ENCODE measurements at regions not wholly inside any gene's neighbourhood (a gene's known extent, or its start where the extent isn't known, plus 50 kb on each side); places are given as distances from the start of the nearest gene placed in this dataset.
"Not testable (repeated sequence)": the region's sequence is repeated elsewhere in the genome, so short reads cannot be mapped to it uniquely, and the experiment has no call there.

DNA sequence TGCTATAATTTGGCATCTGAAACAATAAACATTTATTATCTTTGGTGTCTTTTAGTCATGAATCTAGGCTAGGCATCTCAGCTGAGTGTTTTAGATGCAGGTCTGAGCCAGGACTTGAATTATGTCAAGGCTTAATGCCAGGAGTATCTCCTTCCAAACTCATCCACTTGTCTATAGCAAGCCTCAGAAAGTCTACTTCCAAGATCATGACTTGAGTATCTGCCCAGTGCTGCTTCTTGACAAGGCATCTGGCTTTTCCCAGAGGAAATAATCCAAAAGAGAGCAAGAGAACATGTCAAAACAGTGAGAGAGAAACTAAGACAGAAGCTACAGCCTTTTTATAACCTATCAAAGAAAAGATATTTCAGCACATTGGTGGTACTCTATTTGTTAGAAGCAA is 1052.1 kb upstream of the PCDH10 start:
- no peak for DNase-seq

DNA sequence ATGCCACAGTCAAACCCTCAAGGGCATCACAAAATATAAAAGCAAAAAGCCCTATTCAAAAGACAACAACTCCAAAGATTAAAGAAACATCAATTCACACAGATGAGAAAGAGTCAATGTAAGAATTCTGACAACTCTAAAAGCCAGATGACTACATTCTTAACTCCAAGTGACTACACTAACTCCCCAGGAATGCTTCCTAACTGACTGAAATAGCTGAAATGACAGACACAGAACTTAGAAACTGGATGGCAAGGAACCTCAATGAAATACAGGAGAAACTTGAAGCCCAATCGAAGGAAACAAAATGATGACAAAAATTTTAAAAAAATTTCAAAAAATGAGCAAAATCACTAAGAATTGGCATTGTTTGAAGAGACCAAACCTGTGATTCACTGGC is 1047.6 kb upstream of the PCDH10 start:
- DNase-seq, result no peak

DNA sequence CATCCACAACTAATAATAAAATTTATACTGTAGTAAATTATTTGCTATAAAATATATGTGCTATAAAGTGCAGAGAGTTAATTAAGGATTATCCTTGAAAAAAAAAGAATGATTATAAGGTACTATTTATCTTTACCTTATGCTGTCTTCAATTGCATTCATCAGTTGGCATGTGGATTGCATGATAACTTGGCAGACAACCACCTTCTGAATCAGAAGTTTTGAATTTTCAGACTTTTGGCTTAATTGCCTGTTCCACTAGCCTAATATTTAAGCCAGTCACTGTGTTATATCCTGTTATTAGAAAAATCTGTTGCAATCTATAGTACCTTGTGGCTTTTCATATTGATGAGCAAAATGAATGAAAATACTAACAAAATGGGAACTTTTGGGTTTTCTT is 1040.3 kb upstream of the PCDH10 start:
- no peak for DNase-seq

DNA sequence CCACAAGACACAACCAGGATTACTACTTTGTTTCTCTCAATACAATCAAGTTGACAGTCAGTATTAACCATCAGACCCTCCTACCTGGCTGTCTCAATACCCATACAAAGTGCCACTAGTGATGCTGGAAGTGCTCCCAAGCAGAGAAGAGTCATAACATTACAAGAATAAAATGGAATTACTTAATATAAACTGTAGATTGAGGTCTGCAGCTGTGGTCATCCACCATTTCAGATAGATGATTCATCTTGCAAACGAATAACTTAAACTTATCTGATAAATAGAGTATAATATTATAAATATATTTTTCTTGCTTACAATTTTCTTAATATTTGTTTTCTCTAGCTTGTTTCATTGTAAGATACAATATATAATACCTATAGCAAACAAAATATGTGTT is 1034.2 kb upstream of the PCDH10 start:
- no peak for DNase-seq

DNA sequence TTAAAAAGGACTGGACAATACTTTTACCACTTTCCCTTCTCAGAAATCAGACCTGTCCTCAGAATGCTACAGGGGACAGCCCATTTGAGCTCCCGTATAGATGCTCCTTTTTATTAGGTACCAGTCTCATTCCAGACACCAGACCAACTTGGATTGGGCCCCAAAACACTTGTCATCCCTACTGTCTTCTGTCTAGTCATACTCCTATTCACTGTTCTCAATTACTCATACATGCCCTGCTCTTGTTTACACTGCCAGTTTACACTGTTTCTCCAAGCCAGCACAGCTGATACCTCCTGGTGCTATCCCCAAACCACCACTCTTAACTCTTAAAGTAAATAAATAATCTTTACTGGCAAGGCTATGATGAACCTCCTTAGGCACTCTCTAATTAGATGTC is 1026.4 kb upstream of the PCDH10 start:
- DNase-seq, result not testable (repeated sequence)

DNA sequence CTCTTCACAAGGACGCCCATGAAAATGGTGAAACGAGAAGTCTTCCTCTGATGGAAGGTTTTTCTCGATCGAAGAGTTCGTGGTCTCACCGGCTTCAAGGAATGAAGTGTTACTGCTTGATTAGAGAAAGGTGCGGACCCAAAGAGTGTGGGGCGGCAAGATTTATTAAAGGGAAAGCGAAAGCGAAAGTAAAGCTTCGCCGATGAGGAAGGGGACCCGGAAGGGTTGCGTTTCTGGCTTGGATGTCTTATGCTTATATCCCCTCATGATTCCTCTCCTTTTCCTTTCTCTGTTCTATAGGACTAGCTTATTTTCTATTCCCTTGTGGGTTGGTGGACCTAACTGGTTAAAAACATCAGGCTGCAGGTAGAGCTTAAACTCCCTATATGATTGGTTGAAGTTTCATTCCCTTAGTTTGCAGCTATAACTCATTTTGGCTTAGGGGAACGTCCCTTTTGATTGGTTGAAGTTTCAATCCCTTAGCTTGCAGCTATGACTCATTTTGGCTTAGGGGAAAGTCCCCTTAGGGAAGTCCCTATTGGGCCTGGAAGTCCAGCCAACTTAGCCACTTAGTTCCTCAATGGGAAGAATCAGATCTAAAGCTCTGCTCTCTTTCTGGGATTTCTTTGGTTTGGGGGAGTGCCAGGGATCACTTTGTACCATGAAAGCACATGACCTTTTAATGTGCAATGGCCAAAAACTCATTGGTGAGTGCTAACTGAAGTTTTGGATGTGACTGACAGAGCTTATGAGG is 1025.0 kb upstream of the PCDH10 start:
- peak; percentile 2 for DNase-seq

DNA sequence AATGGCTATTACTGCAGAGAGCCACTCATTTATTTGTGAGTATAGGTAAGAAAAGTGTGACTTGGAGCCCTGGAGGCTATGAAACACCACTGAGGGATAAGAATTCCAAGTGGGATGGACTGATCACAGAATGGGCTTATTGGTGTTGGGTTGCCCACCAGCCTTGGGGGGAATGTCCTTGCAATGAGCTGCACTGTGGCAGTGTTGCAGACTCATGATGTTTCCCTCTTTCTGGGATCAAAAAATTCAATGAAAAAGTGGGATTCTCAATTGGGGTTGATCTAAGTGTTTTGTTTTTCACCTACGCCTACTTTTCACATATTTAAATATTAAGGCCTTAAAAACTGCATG is 1024.5 kb upstream of the PCDH10 start:
- DNase-seq, result no peak

DNA sequence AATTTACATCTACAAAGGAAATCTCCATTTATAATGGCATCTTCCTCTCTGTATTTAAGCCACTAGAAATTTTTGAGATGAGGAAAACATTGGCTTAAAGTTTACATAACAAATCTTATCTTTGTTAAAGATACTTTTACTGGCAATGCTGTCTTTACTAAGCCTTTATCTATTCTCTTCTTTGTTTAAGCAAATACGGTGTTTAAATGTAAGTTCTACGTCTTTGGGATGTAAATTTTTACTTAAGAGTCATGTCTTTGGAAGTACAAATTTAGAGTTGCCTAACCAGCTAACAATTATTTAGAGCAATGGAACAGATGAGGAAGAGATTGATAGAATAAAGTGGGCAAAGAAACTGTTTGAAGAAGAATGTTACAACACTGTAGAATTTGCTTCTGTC is 1024.0 kb upstream of the PCDH10 start:
- DNase-seq, result no peak

DNA sequence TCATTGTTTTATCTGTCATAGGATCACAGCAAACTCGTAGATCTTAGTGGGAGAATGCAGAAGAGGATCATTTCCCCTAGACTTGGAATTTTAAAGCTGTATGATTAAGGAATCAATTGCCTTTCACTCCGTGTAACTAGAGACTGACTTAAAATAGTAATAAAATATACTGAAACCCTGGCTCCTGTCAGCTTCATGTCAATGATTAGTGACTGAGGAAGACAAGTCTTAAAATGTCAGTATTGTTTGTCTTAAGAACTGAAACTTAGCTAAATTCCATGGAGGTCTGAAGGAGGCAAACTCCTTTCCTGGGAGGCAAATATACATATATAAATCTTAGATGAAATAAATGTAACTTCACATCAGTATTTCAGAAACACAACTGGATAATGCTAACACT is 1016.7 kb upstream of the PCDH10 start:
- no peak for DNase-seq

DNA sequence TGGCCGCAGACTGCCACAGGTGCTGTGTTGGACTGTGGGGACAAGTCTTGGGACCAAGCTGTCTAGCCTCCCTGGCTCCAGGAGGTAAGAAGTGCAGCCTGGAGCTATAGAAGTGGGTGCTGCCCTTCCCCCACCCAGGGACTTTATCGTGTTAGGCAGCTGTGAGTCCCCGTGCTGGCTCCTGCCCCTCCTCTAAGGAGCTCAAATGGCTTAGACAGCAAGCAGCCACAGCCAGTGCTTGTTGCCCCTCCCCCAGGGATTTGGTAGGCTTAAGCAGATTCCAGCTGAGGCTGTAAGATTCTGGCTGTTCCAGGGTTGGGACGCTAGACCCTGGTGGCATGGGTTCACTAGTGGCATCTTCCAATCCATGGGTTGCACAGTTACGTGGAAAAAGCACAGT is 979.4 kb upstream of the PCDH10 start:
- no peak for DNase-seq

DNA sequence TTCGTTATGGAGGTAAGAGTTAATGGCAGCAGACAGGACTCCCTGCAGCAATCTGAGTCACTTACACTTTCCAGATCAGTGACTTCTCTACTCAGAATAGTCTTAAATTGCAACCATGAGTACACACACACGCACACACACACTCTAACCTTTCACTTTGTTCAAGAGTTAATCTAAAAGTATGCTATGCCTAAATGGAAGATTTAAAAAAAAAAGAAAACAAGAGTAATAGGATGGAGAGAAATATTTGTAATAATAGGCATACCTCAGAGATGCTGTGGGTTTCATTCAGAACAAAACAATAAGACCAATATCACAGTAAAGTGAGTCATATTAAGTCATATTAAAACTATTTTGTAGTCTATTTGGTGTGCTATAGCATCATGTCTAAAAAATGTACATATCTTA is 969.1 kb upstream of the PCDH10 start:
- no peak for DNase-seq

DNA sequence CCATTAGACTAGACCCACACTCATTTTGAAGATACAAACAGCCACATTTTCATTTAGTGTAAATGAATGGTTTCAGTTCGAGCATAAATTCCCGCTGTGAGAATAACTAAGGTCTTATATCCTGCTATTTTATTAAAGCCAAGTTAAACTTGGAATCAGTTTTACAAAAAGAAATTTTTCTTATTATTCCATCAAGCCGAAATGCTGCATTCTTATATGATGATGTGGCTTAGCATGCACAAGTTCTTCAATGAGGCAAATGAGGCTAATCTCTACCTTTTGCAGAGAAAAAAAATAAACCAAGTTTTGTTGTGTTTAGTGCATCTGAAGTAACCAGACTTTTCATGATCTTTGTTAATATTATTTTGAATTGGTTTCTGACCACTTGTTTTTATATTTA is 953.9 kb upstream of the PCDH10 start:
- no peak for DNase-seq

DNA sequence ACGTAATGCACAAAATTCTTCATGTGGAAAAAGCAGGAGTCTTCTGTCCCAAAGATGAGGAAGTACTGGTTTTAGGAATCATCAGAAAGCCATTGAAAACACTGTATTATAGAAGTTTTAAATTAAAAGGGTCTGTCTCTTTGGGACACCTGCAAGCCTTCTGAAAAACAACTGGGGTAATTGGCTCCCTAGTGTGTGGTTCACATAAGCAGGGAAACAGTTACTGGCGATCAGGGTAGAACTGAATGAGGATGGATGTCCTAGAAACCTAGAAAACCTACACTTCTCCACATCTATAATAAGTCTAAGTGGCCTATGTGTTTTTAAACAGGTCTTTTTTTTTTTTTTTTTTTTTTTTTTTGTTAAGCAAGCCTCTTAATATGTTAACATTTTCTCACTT is 945.5 kb upstream of the PCDH10 start:
- DNase-seq, result no peak

DNA sequence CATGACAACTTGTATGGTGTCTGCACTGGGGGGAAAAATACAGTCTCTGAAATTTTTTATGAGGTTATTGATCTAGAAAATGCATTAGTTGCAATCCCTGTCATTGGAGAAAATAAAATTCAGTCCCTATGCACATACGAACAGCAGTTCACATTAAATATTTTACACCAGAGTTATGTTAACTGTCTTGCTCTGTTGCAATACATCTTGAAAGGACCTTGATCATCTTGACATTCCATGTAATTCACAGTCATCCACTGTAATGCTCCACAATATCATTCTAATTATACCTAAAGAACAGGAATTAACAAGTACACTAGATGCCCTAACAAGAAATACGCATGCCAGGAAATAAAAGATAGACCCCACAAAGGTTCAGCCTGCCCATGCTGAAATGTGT is 934.6 kb upstream of the PCDH10 start:
- no peak for DNase-seq

DNA sequence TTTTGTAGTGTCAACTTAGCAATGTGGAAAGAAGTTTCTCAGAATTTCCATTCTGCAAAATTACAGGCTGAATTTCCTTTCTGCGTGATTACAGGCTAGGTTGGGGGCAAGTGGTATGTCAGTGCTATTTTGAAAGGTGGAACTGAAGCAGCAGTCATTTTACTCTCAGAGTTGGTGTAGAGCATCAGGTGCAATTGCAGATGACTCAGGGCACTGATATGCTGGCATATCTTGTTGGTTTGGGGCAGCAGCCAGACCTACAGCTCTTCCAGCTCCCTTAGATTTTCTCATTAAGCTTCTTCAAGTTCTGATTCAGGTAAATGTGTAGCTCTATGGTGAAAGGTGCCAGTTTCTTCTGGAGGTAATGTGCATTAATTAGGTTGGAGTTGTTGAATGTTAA is 930.7 kb upstream of the PCDH10 start:
- DNase-seq, result no peak

DNA sequence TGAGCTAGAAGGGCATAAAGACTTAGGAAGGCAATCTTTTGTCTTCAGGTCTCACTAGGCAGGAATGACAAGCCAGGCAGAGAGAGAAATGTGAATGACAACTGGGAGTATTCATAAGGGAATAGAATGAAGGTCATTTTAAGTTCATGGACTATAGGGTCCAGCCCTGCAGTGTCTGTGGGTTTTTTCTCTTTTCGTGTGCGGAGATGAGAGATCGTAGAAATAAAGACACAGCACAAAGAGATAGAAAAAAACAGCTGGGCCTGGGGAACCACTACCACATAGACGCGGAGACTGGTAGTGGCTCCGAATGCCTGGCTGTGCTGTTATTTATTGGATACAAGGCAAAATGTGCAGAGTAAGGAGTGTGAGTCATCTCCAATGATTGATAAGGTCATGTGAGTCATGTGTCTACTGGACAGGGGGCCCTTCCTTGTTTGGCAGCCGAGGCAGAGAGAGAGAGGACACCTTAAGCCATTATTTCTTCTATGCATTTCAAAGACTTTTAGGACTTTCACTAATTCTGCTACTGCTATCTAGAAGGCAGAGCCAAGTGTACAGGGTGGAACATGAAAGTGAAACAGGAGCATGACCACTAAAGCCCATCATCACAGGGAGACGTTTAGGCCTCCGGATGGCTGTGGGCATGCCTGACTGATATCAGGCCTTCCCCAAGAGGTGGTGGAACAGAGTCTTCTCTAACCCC is 921.8 kb upstream of the PCDH10 start:
- no peak for DNase-seq

DNA sequence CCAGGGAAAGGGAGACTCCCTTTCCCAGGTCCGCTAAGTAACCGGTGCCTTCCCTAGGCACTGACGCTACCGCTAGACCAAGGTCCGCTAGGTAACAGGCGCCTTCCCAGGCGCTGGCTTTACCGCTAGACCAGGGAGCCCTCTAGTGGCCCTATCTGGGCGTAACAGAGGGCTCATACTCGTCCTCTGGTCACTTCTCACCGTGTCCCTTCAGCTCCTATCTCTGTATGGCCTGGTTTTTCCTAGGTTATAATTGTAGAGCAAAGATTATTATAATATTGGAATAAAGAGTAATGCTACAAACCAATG is 921.3 kb upstream of the PCDH10 start:
- peak; percentile 77 for DNase-seq

DNA sequence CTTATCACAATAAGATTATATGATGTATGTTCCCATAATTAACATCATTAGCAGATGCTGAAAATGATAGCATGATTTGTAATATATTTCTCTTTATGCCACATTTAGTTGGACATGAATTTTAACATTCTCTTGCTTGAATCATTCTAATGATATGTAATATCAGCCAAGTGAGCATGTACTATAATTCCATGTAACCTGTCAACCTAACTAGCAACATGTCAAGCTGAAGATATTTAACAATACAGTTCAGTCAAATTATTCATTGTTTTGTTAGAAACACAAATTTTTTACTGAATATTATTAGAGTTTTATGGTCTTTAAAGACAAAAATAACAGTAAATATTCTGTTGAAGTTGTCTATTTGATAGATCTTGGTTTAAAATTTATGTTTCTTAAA is 920.4 kb upstream of the PCDH10 start:
- no peak for DNase-seq

DNA sequence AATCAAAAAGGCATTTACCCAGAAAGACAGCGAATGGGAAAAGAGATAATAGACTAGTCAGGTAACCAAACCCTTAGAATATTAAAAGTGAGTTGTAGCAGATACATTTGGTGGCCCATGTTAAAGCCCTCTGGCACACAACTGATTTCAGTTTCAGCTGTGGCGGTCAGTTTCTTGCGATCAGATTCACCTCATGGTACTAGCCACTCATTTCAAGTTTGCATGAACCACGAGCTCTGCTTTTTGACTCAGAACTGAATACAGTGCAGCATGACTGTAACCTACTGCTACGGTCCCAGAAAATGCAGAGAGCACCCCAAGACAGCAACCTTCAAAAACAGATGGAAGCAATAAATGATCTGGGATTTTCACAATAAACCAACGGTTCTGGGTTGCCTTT is 919.1 kb upstream of the PCDH10 start:
- DNase-seq, result peak; percentile 20

DNA sequence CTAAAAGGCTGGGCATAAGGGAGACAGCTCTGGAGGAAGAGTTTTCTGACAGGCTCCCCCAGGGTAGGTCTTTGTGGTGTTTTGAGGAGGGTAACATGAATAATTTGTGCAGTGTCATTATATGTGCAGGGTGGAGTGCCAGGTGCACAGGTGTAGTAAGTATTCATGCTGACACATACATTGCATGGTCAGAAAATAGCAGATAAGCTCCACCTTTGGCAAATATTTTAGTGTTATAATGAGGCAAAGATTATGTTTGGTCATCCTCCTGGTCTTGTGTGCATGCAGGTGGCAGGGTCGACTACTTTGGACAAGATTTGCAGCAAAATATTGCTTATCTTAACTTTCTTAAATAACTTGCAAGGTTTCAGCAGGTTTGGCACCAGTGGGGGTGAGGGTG is 910.4 kb upstream of the PCDH10 start:
- peak; percentile 76 for DNase-seq

DNA sequence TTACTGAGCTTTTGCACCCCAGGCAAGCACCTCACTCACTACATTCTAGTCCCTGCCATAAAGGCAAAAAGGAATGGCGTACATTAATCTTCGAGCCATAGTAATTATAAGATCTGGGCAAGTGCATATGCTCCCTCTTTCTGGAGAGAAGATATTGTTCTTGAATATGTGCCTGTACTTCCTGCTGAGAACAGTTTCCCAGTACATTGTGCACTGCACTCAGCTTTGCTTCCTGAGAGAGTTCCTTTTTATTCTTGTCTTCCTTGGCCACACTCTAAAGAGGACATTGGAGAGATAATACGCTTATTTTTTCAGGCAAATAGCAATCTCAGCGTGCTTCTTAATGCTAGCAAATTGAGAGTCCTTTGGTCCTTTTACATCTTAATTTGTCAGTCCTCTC is 909.0 kb upstream of the PCDH10 start:
- DNase-seq, result no peak

DNA sequence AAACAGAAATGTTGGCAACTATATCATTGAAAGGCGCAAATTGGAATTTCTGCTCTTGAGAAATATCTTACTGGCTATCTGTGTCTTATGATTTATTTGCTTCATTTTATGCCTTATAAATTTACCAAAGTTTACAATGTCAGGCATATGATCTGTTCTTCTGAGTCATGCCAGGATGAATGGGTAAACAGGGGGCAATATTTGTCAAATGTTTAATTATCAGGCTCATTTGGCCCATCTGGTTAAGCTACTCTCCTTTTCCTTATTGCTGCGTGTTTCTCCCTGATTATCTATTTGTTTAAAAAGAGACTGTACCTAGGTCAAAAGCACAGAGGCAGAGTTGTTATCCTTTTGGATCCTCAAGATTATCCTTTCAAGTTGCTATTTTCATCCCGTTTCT is 903.8 kb upstream of the PCDH10 start:
- DNase-seq, result no peak

DNA sequence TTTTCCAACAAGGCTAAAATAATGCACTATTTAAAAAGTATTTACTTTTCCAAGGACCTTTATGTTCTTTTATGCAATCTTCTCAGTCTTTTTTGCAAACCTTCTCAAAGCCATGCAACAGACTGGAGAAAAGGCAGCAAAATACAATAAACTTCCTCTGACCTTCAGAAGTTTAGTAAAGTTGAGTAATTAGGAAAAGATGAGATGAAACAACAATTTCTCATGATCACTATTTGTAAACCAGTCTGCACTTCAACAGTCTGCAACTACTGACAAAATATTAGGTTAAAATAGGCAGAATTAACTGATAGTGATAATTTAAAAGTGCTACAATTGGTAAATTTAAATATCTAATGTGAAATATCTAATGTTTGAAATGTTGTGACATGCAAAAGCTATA is 884.9 kb upstream of the PCDH10 start:
- DNase-seq, result no peak

DNA sequence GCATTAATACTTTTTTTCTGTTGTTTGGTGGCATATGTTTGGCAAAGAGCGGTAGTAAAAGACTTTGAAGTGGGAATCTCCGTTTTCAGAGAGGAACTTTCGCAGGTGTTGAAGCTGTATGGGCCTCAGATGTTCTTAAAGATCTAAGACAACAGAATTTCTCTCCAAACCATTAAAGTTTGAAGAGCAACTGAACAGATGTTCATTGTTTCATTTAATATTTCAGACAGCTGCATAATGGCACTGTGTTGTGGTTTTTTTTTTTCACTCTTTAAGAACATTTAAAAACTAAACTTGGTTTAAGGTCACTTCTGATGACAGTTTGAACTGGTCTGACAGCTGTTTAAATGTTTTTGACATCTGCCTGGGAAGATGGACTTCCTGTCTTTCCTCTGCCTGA is 882.7 kb upstream of the PCDH10 start:
- DNase-seq, result peak; percentile 58

DNA sequence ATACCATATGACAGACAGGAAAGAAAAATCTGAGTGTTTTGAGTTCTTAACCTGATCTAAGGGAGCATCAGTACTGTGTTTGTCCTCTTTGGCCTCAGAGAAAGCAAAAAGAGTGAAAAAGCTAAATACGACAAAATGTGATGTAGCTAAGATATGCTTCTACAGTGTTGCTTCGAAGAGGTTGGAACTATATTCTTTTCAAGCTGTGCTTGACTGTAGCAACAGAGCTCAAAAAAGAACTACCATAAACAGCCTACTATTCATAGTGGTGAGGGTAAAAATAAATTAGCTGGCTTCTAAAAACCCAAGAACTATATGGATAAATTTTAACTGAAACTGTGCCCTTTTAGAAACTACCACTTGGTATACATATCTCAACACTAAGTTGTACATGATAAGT is 881.8 kb upstream of the PCDH10 start:
- no peak for DNase-seq
